Testis (tissue), 2 donors: ENCODE measurements at regions not wholly inside any gene's neighbourhood (a gene's known extent, or its start where the extent isn't known, plus 50 kb on each side); places are given as distances from the start of the nearest gene placed in this dataset.
"Not testable (repeated sequence)": the region's sequence is repeated elsewhere in the genome, so short reads cannot be mapped to it uniquely, and the experiment has no call there.

Experiments used
- DNase-seq: peaks from one replicate; pipeline ENCODE4 v3.0.0-alpha.2; 2019
- H3K27ac ChIP-seq, 2 donors: fragments of 200-600 bp; sonication (generic); one replicate each; pipeline ENCODE4 v1.5.1; 2019
- H3K27me3 ChIP-seq: fragments of 200-600 bp; sonication (generic); one replicate; pipeline ENCODE4 v1.5.1; 2019
- H3K36me3 ChIP-seq: fragments of 200-600 bp; sonication (generic); one replicate; pipeline ENCODE4 v1.5.1; 2017; ENCODE audit warnings: low read depth; ENCODE audit errors: missing control alignments
- H3K4me1 ChIP-seq: fragments of 200-600 bp; sonication (generic); one replicate; pipeline ENCODE4 v1.5.1; 2019
- H3K4me3 ChIP-seq, 2 donors: fragments of 200-600 bp; sonication (generic); one replicate each; pipeline ENCODE4 v1.5.1; 2017 to 2019
- H3K9me3 ChIP-seq: fragments of 200-600 bp; sonication (generic); one replicate; pipeline ENCODE4 v1.5.1; 2017
- POLR2A ChIP-seq: fragments of 450-650 bp; IDR thresholded peaks from one replicate; pipeline ENCODE4 v1.6.1; 2017; ENCODE audit warnings: antibody characterized with exemption, mild to moderate bottlenecking, moderate library complexity
- WGBS, 2 donors: methylation state at CpG; one replicate each; pipeline ENCODE4 v1.1.5; 2018; 5-methylcytosine and 5-hydroxymethylcytosine counted together
- intact Hi-C: fragments of 100-400 bp; cut with DNase I; formaldehyde crosslinking; loops from one replicate; pipeline ENCODE4 v1.15.1; 2023; ENCODE audit warnings: low total_unique reads
- TF ChIP-seq, protein P1 (sequence below), 3 experiments: fragments of 450-650 bp in 2 of 3; fragments of 200-600 bp in 1 of 3; sonication (generic) in 1 of 3; IDR thresholded peaks; one replicate each; pipeline ENCODE4 v1.5.1; 2016 to 2019; ENCODE audit warnings: antibody characterized with exemption in 3 of 3, mild to moderate bottlenecking in 2 of 3, moderate library complexity in 1 of 3

DNA sequence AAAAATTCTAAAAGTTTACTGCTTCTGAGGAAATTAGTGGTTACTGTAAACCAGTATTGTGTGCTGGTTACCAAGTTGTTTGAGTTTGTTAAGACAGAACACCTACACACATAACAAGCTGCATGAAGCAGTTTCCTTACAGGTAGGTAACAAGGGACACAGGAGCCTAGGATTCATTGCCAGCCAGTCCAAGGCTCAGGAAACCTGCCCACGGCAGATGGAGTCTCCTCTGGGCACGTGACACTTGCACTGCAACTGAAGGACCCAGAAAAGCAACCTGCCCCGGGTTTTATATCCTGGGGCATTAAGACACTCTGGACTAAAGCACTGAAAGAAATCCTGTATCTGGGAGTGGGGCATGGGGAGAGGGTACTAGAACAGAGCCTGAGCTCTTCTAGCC is 639.3 kb downstream of the ADCYAP1 start:
- intact Hi-C loops = no loop called here
- DNase-seq = no peak
- Histone ChIP-seq H3K4me3 (no peak overlapping the region), H3K27ac (no peak overlapping the region), H3K9me3 (no peaks in the 10 kb centered on the region), H3K27me3 (no peaks in the 10 kb centered on the region), H3K36me3 (no peaks in the 10 kb centered on the region), H3K4me1 (no peaks in the 10 kb centered on the region)
- 73 to 74% methylated on average over 3 of the region's 3 CpGs for WGBS, 2 donors
- TF ChIP-seq, protein P1, sequence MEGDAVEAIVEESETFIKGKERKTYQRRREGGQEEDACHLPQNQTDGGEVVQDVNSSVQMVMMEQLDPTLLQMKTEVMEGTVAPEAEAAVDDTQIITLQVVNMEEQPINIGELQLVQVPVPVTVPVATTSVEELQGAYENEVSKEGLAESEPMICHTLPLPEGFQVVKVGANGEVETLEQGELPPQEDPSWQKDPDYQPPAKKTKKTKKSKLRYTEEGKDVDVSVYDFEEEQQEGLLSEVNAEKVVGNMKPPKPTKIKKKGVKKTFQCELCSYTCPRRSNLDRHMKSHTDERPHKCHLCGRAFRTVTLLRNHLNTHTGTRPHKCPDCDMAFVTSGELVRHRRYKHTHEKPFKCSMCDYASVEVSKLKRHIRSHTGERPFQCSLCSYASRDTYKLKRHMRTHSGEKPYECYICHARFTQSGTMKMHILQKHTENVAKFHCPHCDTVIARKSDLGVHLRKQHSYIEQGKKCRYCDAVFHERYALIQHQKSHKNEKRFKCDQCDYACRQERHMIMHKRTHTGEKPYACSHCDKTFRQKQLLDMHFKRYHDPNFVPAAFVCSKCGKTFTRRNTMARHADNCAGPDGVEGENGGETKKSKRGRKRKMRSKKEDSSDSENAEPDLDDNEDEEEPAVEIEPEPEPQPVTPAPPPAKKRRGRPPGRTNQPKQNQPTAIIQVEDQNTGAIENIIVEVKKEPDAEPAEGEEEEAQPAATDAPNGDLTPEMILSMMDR (IDR thresholded peaks at IDR 0.05) = no peak
- TF ChIP-seq POLR2A = no peak

DNA sequence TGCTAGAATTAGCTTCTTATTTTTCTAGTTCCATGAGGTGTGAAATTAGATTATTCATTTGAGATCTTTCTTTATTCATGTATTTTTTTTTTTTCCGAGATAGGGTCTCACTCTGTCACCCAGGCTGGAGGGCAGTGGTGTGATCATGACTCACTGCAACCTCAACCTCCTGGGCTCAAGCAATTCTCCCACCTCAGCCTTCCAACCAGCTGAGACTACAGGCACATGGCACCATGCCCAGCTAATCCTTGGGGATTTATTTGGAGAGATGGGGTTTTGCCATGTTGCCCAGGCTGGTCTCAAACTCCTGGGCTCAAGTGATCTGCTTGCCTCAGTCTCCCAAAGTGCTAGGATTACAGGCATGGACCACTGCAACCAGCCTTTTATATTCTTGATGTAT is 653.0 kb downstream of the ADCYAP1 start:
- H3K36me3 ChIP-seq, H3K27ac ChIP-seq, intact Hi-C loops, H3K27me3 ChIP-seq, DNase-seq, H3K4me1 ChIP-seq, H3K4me3 ChIP-seq, H3K9me3 ChIP-seq: not testable (repeated sequence)
- 75 to 87% methylated on average over 1 of the region's 1 CpG for WGBS, 2 donors

DNA sequence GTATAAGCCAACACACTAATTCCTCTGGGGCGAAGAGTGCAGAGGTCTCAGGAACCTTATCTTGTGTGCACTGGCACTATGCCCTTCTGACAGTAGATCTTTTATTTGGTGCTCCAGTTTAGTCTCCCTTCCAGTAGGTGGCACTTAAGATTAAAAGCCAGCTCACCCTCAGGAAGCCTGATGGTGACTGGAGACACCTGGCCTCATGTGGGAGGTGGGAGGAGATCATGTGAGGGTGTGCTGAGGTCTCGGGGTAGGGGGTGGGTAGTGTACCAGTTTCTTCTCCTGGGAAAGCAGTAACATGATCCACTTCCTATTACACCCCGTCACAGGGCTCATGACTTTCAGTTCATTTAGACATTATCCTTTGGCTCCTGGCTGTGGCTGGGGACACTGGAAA is 654.9 kb downstream of the ADCYAP1 start:
- 23 to 33% methylated on average over 3 of the region's 3 CpGs for WGBS, 2 donors
- DNase-seq = peak; percentile 17
- Histone ChIP-seq H3K36me3 (no peaks in the 10 kb centered on the region), H3K27me3 (no peaks in the 10 kb centered on the region), H3K9me3 (no peaks in the 10 kb centered on the region), H3K4me3 (no peak overlapping the region), H3K27ac (no peak overlapping the region), H3K4me1 (no peaks in the 10 kb centered on the region)
- TF ChIP-seq, protein P1 (IDR thresholded peaks at IDR 0.05) = no peak
- TF ChIP-seq POLR2A = no peak
- intact Hi-C loops = no loop called here

DNA sequence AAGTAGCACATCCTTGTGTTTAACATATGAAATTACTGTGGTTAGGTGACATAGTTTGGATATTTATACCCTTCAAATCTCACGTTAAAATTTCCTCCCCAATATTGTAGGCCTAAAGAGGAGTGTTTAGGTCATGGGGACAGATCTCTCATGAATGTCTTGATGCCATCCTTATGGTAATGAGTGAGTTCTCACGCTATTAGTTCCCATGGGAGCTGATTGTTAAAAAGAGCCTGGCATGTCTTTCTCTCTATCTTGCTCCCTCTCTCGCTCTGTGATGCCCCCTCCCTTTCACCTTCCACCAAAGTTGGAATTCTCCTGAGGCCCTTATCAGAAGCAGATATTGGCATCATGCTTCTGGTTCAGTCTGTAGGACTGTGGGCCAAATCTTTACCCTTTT is 660.1 kb downstream of the ADCYAP1 start:
- H3K36me3 ChIP-seq = no peaks in the 10 kb centered on the region
- H3K27ac ChIP-seq = no peak overlapping the region
- H3K4me1 ChIP-seq = no peaks in the 10 kb centered on the region
- no peaks in the 10 kb centered on the region for H3K9me3 ChIP-seq
- intact Hi-C loops = no loop called here
- no peaks in the 10 kb centered on the region for H3K27me3 ChIP-seq
- no peak for DNase-seq
- WGBS, 2 donors = 66 to 75% methylated on average over 3 of the region's 3 CpGs
- H3K4me3 ChIP-seq = no peak overlapping the region
- no peak for TF ChIP-seq POLR2A
- TF ChIP-seq, protein P1 (IDR thresholded peaks at IDR 0.05) = no peak

DNA sequence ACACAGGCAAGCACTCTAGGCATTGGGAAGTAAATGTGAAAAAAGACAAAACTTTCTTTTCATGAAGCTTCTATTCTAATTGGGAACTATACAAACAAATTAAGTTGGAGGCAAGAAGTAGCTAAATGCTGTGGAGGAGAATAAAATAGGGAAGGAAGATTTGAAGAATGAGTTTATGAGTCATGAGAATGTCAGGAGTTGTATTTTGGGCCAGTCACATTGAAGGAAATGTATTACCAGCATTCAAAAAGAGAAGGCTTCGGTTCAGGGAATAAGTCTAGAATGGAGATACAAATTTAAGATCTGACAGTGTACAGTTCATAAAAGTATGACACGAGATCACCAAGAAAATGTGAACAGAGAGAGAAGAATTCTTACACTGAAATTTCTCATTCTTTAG is 666.5 kb downstream of the ADCYAP1 start:
- Histone ChIP-seq H3K4me1 (peaks cover 2% of the 10 kb centered on the region), H3K9me3 (no peaks in the 10 kb centered on the region), H3K27me3 (no peaks in the 10 kb centered on the region), H3K36me3 (no peaks in the 10 kb centered on the region), H3K4me3 (no peak overlapping the region), H3K27ac (no peak overlapping the region)
- TF ChIP-seq, protein P1 (IDR thresholded peaks at IDR 0.05) = no peak
- TF ChIP-seq POLR2A = no peak
- DNase-seq = no peak
- intact Hi-C loops = no loop called here
- 74 to 79% methylated on average over 2 of the region's 2 CpGs for WGBS, 2 donors
